A673 (cell line): ENCODE measurements at regions not wholly inside any gene's neighbourhood (a gene's known extent, or its start where the extent isn't known, plus 50 kb on each side); places are given as distances from the start of the nearest gene placed in this dataset.

Source experiments
- EZH2 ChIP-seq: fragments of 200-600 bp; sonication (generic); IDR thresholded peaks from 2 replicates; pipeline ENCODE4 v1.6.1; 2017; ENCODE audit warnings: borderline replicate concordance, low read depth, mild to moderate bottlenecking, mixed read lengths, antibody characterized with exemption, low read length; ENCODE audit not compliant: poor library complexity, severe bottlenecking
- TF ChIP-seq, protein P1 (sequence below): fragments of 300-800, 200-600 bp; sonication (generic); conservative IDR thresholded peaks from 2 replicates; pipeline ENCODE4 v1.5.1; 2017; ENCODE audit warnings: low read depth, mild to moderate bottlenecking, antibody characterized with exemption, low read length, moderate library complexity, mixed read lengths

DNA sequence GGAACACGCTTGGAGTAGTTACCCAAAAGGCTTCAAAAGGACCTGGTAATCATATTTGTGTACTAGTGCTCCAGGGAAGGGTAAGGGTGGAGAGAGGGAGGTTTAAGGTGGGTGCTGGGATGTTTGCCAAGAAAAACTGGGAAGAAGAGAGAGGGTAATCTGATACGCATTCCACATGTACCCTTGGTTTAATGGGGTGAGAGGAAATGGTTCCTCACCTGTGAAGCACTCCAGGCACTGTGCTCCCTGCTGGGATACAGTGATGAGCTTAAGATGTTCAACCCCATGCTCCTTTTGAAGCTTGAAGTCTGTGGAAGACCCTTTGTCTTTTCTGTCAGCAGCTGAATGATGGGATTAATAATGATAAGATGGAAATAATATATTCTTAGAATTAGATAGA lies 98.4 kb downstream of the COX7C start:
- TF ChIP-seq, protein P1, sequence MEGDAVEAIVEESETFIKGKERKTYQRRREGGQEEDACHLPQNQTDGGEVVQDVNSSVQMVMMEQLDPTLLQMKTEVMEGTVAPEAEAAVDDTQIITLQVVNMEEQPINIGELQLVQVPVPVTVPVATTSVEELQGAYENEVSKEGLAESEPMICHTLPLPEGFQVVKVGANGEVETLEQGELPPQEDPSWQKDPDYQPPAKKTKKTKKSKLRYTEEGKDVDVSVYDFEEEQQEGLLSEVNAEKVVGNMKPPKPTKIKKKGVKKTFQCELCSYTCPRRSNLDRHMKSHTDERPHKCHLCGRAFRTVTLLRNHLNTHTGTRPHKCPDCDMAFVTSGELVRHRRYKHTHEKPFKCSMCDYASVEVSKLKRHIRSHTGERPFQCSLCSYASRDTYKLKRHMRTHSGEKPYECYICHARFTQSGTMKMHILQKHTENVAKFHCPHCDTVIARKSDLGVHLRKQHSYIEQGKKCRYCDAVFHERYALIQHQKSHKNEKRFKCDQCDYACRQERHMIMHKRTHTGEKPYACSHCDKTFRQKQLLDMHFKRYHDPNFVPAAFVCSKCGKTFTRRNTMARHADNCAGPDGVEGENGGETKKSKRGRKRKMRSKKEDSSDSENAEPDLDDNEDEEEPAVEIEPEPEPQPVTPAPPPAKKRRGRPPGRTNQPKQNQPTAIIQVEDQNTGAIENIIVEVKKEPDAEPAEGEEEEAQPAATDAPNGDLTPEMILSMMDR: no peak
- TF ChIP-seq EZH2: no peak
